Naive thymus-derived CD4-positive, alpha-beta T cell (primary cell): ENCODE measurements at regions not wholly inside any gene's neighbourhood (a gene's known extent, or its start where the extent isn't known, plus 50 kb on each side); places are given as distances from the start of the nearest gene placed in this dataset.

Experiments
- ATAC-seq: fragments of 150-1000 bp; cut with Tn5 transposase; 2 replicates; pipeline ENCODE4 v1.10.0; 2021; ENCODE audit warnings: mild to moderate bottlenecking, moderate library complexity
- CTCF ChIA-PET: fragments of 350-600 bp; sonication (Branson Sonifier 250); formaldehyde crosslinking; loops from one replicate; lab custom pipeline; 2021; ENCODE audit warnings: antibody characterized with exemption; lab: Charles Lee
- POLR2A ChIA-PET: fragments of 350-600 bp; sonication (Branson Sonifier 250); formaldehyde crosslinking; loops from one replicate; lab custom pipeline; 2021; ENCODE audit warnings: antibody characterized with exemption, inconsistent platforms; lab: Charles Lee
- DNase-seq, 9 donors: peaks; one replicate each; pipeline versions ENCODE4 v3.0.0 to v3.0.0-alpha.2; 2020 to 2022; ENCODE audit warnings: mixed read lengths in 1 of 9
- H3K27ac ChIP-seq: one replicate; pipeline ENCODE4 v1.7.0; 2013; ENCODE audit warnings: mild to moderate bottlenecking, low read depth, low read length, moderate library complexity
- H3K27me3 ChIP-seq, 2 donors: one replicate each; pipeline ENCODE4 v1.7.0; 2013; ENCODE audit warnings: low read length in 2 of 2, mild to moderate bottlenecking in 2 of 2, moderate library complexity in 2 of 2; ENCODE audit not compliant: control insufficient read depth in 2 of 2, insufficient read depth in 2 of 2
- H3K36me3 ChIP-seq, 3 experiments: 1 replicate in 2 of 3; 2 replicates in 1 of 3; pipeline ENCODE4 v1.7.0; 2013; ENCODE audit warnings: low read length in 3 of 3, mild to moderate bottlenecking in 3 of 3, moderate library complexity in 1 of 3; ENCODE audit not compliant: insufficient read depth in 3 of 3, control insufficient read depth in 2 of 3
- H3K4me1 ChIP-seq, 2 donors: one replicate each; pipeline ENCODE4 v1.7.0; 2013; ENCODE audit warnings: low read length in 2 of 2, mild to moderate bottlenecking in 2 of 2, moderate library complexity in 1 of 2; ENCODE audit not compliant: control insufficient read depth in 2 of 2, insufficient read depth in 2 of 2
- H3K4me3 ChIP-seq: 2 replicates; pipeline ENCODE4 v1.7.0; 2013; ENCODE audit warnings: mild to moderate bottlenecking, low read length
- H3K9me3 ChIP-seq, 3 experiments: 1 replicate in 2 of 3; 2 replicates in 1 of 3; pipeline ENCODE4 v1.7.0; 2013; ENCODE audit warnings: low read length in 3 of 3; ENCODE audit not compliant: control insufficient read depth in 2 of 3
- H3K27ac Mint-ChIP-seq, 9 donors: one replicate each; pipeline ENCODE4 v1.8.0; 2020 to 2022; ENCODE audit warnings: mixed read lengths in 9 of 9, mild to moderate bottlenecking in 8 of 9, moderate library complexity in 5 of 9, inconsistent platforms in 2 of 9
- H3K27me3 Mint-ChIP-seq, 5 donors: one replicate each; pipeline ENCODE4 v1.8.0; 2021 to 2022; ENCODE audit warnings: mixed read lengths in 5 of 5, mild to moderate bottlenecking in 1 of 5
- H3K36me3 Mint-ChIP-seq, 5 donors: one replicate each; pipeline ENCODE4 v1.8.0; 2020 to 2022; ENCODE audit warnings: mixed read lengths in 5 of 5, mild to moderate bottlenecking in 3 of 5, inconsistent platforms in 1 of 5
- H3K4me1 Mint-ChIP-seq, 7 donors: one replicate each; pipeline ENCODE4 v1.8.0; 2020 to 2022; ENCODE audit warnings: mixed read lengths in 7 of 7, mild to moderate bottlenecking in 3 of 7, inconsistent platforms in 1 of 7
- H3K4me3 Mint-ChIP-seq, 10 donors: one replicate each; pipeline ENCODE4 v1.8.0; 2020 to 2022; ENCODE audit warnings: mild to moderate bottlenecking in 10 of 10, mixed read lengths in 10 of 10, moderate library complexity in 6 of 10, inconsistent platforms in 2 of 10
- H3K9me3 Mint-ChIP-seq, 11 donors: one replicate each; pipeline ENCODE4 v1.8.0; 2020 to 2022; ENCODE audit warnings: mixed read lengths in 11 of 11, mild to moderate bottlenecking in 4 of 11, inconsistent platforms in 1 of 11, moderate library complexity in 1 of 11
- intact Hi-C, 2 donors: fragments of 100-400 bp; cut with micrococcal nuclease; formaldehyde crosslinking; loops; one replicate each; pipeline ENCODE4 v1.15.1; 2023

DNA sequence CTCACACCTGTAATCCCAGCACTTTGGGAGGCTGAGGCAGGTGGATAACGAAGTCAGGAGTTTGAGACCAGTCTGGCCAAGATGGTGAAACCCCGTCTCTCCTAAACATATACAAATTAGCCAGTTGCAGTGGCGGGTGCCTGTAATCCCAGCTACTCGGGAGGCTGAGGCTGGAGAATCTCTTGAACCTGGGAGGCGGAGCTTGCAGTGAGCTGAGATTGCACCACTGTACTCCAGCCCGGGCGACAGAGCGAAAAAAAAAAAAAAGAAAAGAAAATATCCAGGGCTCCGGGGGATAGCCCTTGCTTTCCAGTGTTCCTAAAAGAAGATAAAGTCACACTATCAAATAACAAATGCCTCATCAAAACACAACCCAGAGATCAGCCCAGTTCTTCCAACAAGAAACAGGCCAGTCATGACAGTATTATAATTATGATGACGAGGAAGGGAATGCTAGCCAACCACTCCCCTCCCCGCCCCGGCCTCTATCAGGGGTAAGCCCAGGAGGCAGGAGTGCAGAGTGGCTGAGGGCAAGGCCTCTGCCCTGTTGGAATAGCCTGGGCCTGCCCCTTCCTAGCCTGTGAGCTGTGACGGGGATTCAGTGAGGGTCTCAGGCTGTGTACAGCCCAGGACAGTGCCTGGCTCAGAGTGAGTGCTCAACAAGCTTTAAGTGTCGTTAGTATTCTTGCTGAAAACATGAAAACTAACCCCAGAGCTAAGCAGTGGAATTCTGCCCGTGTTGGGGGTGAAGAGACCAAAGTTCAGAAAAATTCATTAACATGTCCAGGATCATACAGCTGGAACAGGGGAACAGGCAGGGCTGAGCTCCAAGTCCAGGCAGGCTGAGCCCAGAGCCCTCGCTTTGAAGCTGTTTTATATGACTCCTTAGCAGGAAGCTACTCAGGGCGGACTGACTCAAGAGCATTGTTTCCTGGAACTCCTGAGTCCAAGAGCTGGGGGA, 54.3 kb downstream of the FAM241B start:
- Mint-ChIP-seq H3K4me3 (no peak overlapping the region), H3K4me1 (peaks cover 0 to 3% (median 0%) of the 10 kb centered on the region in 7 donors), H3K9me3 (no peaks in the 10 kb centered on the region), H3K27me3 (peaks cover 8 to 39% (median 22%) of the 10 kb centered on the region in 5 donors), H3K27ac (peak overlapping the region in 1 of 9 donors; percentile 16), H3K36me3 (no peaks in the 10 kb centered on the region)
- H3K4me3 ChIP-seq: no peak overlapping the region
- DNase-seq (no peak), ATAC-seq (no peak)
- POLR2A ChIA-PET: no interaction called here
- H3K27me3 ChIP-seq: no peaks in the 10 kb centered on the region
- H3K27ac ChIP-seq: no peak overlapping the region
- no peaks in the 10 kb centered on the region for H3K4me1 ChIP-seq
- intact Hi-C loops: no loop called here
- CTCF ChIA-PET: interaction anchor here (0.5 kb wide), 1 partner anchor 39 kb away, joined by 3 read pairs; no protein-coding TSS in a partner anchor
- no peaks in the 10 kb centered on the region for H3K9me3 ChIP-seq
- H3K36me3 ChIP-seq: no peaks in the 10 kb centered on the region

DNA sequence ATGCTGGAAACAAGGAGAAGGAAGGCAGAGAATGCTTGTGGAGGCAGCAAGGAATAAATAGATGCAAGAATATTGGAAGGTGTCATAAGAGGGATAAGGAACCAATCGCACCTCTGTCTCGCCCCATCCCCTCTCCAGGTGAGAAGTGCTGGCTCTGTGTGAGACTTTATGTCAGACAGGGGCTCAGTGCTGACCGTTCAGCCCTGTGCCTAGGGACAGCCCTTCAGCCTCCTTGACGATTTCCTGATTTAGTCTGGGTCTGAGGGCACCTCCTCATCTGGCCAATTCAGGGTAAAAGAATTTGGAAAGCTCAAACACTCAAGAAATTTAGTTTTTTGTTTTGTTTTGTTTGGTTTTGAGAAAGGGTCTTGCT, 54.9 kb downstream of the FAM241B start:
- no peak overlapping the region for H3K4me3 Mint-ChIP-seq

DNA sequence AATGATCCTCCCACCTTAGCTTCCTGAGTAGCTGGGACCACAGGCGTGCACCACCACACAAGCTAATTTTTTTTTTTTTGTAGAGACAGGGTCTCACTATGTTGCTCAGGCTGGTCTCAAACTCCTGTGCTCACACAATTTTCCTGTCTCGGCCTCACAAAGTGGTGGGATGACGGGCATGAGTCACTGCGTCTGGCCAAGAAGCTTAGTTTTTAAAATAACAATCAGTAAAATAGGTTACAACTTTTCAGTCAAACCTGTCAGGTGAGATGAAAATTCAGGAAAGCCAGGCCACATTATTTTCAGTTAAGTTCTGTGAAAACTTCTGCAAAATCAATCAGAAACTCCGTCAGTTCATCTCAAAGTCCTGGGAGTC, 55.4 kb downstream of the FAM241B start:
- Mint-ChIP-seq H3K4me1 (peaks cover 0 to 3% (median 0%) of the 10 kb centered on the region in 7 donors), H3K4me3 (no peak overlapping the region), H3K27me3 (peaks cover 0 to 32% (median 13%) of the 10 kb centered on the region in 5 donors), H3K27ac (no peak overlapping the region), H3K9me3 (no peaks in the 10 kb centered on the region), H3K36me3 (no peaks in the 10 kb centered on the region)
- Histone ChIP-seq H3K36me3 (no peaks in the 10 kb centered on the region), H3K4me3 (no peak overlapping the region), H3K27ac (no peak overlapping the region), H3K9me3 (no peaks in the 10 kb centered on the region), H3K4me1 (no peaks in the 10 kb centered on the region), H3K27me3 (no peaks in the 10 kb centered on the region)
- ATAC-seq (no peak), DNase-seq (no peak)
- CTCF ChIA-PET: interaction anchor here (1.0 kb wide), 1 partner anchor 10 kb away, joined by 3 read pairs; no protein-coding TSS in a partner anchor
- POLR2A ChIA-PET: no interaction called here
- intact Hi-C loops: no loop called here

More for the DNA sequence above, 54.9 kb downstream of the FAM241B start:
- Histone ChIP-seq H3K4me3 (no peak overlapping the region), H3K27me3 (no peaks in the 10 kb centered on the region), H3K36me3 (no peaks in the 10 kb centered on the region), H3K4me1 (no peaks in the 10 kb centered on the region), H3K27ac (no peak overlapping the region), H3K9me3 (no peaks in the 10 kb centered on the region)
- no peak for ATAC-seq
- H3K9me3 Mint-ChIP-seq: no peaks in the 10 kb centered on the region
- ChIA-PET CTCF (interaction anchor here (0.5 to 1.0 kb wide), 2 partner anchors 10 to 38 kb away, joined by 3 read pairs; no protein-coding TSS in a partner anchor), POLR2A (no interaction called here)
- intact Hi-C loops: no loop called here
- peaks cover 0 to 3% (median 0%) of the 10 kb centered on the region in 7 donors for H3K4me1 Mint-ChIP-seq
- H3K27me3 Mint-ChIP-seq: peaks cover 4 to 34% (median 18%) of the 10 kb centered on the region in 5 donors
- H3K27ac Mint-ChIP-seq: no peak overlapping the region
- H3K36me3 Mint-ChIP-seq: no peaks in the 10 kb centered on the region
- DNase-seq: no peak

DNA sequence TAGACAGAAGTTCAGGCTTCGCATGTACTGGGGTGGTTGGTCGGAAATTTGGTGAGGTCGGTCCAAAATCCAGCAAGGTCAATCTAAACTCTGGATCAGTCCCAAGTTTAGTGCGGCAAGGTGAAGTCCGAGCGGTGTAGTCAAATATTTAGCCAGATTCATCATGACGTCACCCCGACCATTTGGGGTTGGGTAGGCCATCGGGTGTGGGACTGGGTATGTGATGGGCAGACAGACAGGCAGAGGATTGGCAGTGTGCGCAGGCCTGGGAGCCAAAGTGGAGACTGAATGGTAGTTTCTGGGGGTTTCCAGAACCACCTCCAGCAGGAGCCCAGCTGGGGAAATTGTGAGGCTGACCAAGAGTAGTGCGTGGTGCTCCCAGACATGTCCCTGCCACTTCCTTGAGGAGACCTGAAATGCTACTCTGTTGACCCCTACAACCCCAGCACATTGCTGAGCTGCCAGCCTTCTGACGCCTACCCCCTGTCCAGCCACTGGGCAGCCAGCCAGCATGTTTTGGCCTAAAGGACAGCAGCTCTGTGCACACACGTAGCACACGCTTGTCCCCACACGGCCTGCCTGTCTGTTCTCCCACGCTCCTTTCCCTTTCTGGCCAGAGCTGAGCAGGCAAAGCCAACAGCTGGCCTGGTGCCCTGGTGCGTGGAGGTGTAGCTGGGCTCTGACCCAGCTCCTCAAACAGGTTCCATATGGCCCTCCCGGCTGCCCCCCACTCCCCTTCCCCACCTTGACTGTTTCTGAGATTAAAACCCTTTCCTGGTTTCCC, 55.9 kb downstream of the FAM241B start:
- no peak overlapping the region for H3K4me3 Mint-ChIP-seq
- DNase-seq (no peak), ATAC-seq (no peak)
- no peaks in the 10 kb centered on the region for H3K9me3 Mint-ChIP-seq
- no peaks in the 10 kb centered on the region for H3K36me3 Mint-ChIP-seq
- Histone ChIP-seq H3K9me3 (no peaks in the 10 kb centered on the region), H3K4me1 (no peaks in the 10 kb centered on the region), H3K36me3 (no peaks in the 10 kb centered on the region), H3K27me3 (no peaks in the 10 kb centered on the region), H3K4me3 (no peak overlapping the region), H3K27ac (no peak overlapping the region)
- CTCF ChIA-PET: interaction anchor here (1.0 kb wide), 1 partner anchor 9 kb away, joined by 3 read pairs; no protein-coding TSS in a partner anchor
- H3K27ac Mint-ChIP-seq: no peak overlapping the region
- intact Hi-C loops: no loop called here
- peaks cover 0 to 30% (median 12%) of the 10 kb centered on the region in 5 donors for H3K27me3 Mint-ChIP-seq
- H3K4me1 Mint-ChIP-seq: peaks cover 0 to 3% (median 0%) of the 10 kb centered on the region in 7 donors
- POLR2A ChIA-PET: no interaction called here

DNA sequence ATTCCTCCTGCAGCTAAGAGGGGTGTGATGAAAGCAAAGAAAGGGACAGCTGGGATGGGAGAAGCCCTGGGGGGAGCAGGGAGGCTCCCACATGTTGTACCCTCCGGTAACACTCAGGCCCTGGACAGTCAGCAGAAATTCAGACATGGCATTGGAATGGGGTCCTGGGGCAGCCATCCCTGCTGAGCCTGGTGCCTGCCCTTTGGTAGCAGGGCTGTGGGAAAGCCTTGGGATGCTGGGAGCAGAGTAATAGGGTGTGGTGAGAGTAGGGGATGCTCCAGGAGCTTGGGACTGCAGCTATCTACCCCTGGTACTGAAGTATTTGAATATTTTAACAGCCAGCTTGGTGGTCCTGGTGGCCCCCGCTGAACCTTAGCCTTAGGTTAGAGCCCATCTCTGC, 56.8 kb downstream of the FAM241B start:
- Mint-ChIP-seq H3K36me3 (no peaks in the 10 kb centered on the region), H3K4me3 (no peak overlapping the region), H3K4me1 (peaks cover 0 to 3% (median 0%) of the 10 kb centered on the region in 7 donors), H3K27ac (no peak overlapping the region), H3K9me3 (no peaks in the 10 kb centered on the region), H3K27me3 (peaks cover 0 to 25% (median 11%) of the 10 kb centered on the region in 5 donors)
- H3K27me3 ChIP-seq: no peaks in the 10 kb centered on the region
- ChIA-PET POLR2A (no interaction called here), CTCF (no interaction called here)
- no peaks in the 10 kb centered on the region for H3K4me1 ChIP-seq
- no peaks in the 10 kb centered on the region for H3K36me3 ChIP-seq
- ATAC-seq: no peak
- no peak overlapping the region for H3K4me3 ChIP-seq
- intact Hi-C loops: no loop called here
- H3K9me3 ChIP-seq: no peaks in the 10 kb centered on the region
- no peak overlapping the region for H3K27ac ChIP-seq
- no peak for DNase-seq

DNA sequence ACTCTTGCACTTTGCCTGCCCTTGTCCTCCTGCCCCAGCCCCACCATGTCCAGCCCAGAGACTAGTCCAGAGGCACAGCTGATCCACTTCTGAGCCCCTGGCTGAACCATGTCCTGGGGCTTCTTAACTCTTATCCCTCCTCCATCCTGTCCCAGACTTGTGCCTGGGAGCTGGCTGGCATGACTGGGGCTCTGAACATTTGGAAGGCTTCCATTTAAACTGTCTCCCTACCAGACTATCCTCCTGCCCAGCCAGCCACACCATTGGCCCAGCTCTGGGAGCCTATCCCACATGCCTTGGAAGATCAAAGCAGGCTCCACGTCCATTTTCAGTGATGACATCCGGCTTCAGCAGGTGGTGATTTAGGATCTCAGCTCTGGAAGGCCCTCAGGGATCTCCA, 57.4 kb downstream of the FAM241B start:
- Mint-ChIP-seq H3K27me3 (peaks cover 0 to 19% (median 7%) of the 10 kb centered on the region in 5 donors), H3K9me3 (no peaks in the 10 kb centered on the region), H3K27ac (peak overlapping the region in 1 of 9 donors; percentile 36), H3K36me3 (no peaks in the 10 kb centered on the region), H3K4me1 (peaks cover 0 to 3% (median 0%) of the 10 kb centered on the region in 7 donors), H3K4me3 (no peak overlapping the region)
- no peaks in the 10 kb centered on the region for H3K4me1 ChIP-seq
- H3K9me3 ChIP-seq: no peaks in the 10 kb centered on the region
- intact Hi-C loops: no loop called here
- no peaks in the 10 kb centered on the region for H3K36me3 ChIP-seq
- no peaks in the 10 kb centered on the region for H3K27me3 ChIP-seq
- ATAC-seq: no peak
- no peak overlapping the region for H3K27ac ChIP-seq
- CTCF ChIA-PET: no interaction called here
- no peak overlapping the region for H3K4me3 ChIP-seq
- DNase-seq: no peak
- POLR2A ChIA-PET: no interaction called here
